Stimulated activated CD8-positive, alpha-beta memory T cell treated with anti-CD3 and anti-CD28 coated beads, Interleukin-2, amount 100 ng/mL, for 48 hours (primary cell): ENCODE measurements at regions not wholly inside any gene's neighbourhood (a gene's known extent, or its start where the extent isn't known, plus 50 kb on each side); places are given as distances from the start of the nearest gene placed in this dataset.

Experiments used
- DNase-seq, 2 donors: peaks; one replicate each; pipeline ENCODE4 v3.0.0-alpha.2; 2020; ENCODE audit warnings: low read depth in 2 of 2

GRCh38 chr5:93107141-93107540, 473.9 kb downstream of the NR2F1-AS1 start:
- no peak for DNase-seq

GRCh38 chr5:93101661-93102060, 479.4 kb downstream of the NR2F1-AS1 start:
- DNase-seq, result no peak

- DNase-seq, result no peak
These were observed 480.0 kb downstream of the NR2F1-AS1 start for GRCh38 chr5:93100976-93101375.

- no peak for DNase-seq
These were observed 480.6 kb downstream of the NR2F1-AS1 start for GRCh38 chr5:93100428-93100827.

- DNase-seq, result no peak
These were observed 481.1 kb downstream of the NR2F1-AS1 start for GRCh38 chr5:93099902-93100347.

- DNase-seq, result no peak
These were observed 484.5 kb downstream of the NR2F1-AS1 start for GRCh38 chr5:93096561-93096960.

GRCh38 chr5:93092349-93093105, 488.5 kb downstream of the NR2F1-AS1 start:
- DNase-seq, result no peak

- no peak for DNase-seq
These were observed 490.3 kb downstream of the NR2F1-AS1 start for GRCh38 chr5:93090698-93091097.

GRCh38 chr5:93088592-93089389, 492.2 kb downstream of the NR2F1-AS1 start:
- no peak for DNase-seq

GRCh38 chr5:93087326-93087725, 493.7 kb downstream of the NR2F1-AS1 start:
- no peak for DNase-seq

GRCh38 chr5:93082981-93083380, 498.0 kb downstream of the NR2F1-AS1 start:
- no peak for DNase-seq

- no peak for DNase-seq
These were observed 502.0 kb downstream of the NR2F1-AS1 start for GRCh38 chr5:93079046-93079445.

- no peak for DNase-seq
These were observed 502.7 kb downstream of the NR2F1-AS1 start for GRCh38 chr5:93078082-93079038.

GRCh38 chr5:93076566-93076965, 504.5 kb downstream of the NR2F1-AS1 start:
- DNase-seq, result no peak

- no peak for DNase-seq
These were observed 504.9 kb downstream of the NR2F1-AS1 start for GRCh38 chr5:93076096-93076495.

- no peak for DNase-seq
These were observed 507.5 kb downstream of the NR2F1-AS1 start for GRCh38 chr5:93073547-93073946.

- DNase-seq, result no peak
These were observed 508.1 kb downstream of the NR2F1-AS1 start for GRCh38 chr5:93072831-93073459.

- no peak for DNase-seq
These were observed 509.3 kb downstream of the NR2F1-AS1 start for GRCh38 chr5:93071710-93072109.

GRCh38 chr5:93070938-93071337, 510.1 kb downstream of the NR2F1-AS1 start:
- DNase-seq, result no peak

- no peak for DNase-seq
These were observed 511.7 kb downstream of the NR2F1-AS1 start for GRCh38 chr5:93069276-93069675.

- DNase-seq, result no peak
These were observed 518.5 kb downstream of the NR2F1-AS1 start for GRCh38 chr5:93062548-93062947.
